GM23338 (cell line): ENCODE measurements at regions not wholly inside any gene's neighbourhood (a gene's known extent, or its start where the extent isn't known, plus 50 kb on each side); places are given as distances from the start of the nearest gene placed in this dataset.

Experiments used
- ATAC-seq: fragments of 200-7000 bp; cut with Tn5 transposase; 3 replicates; pipeline ENCODE4 v1.9.1; 2020
- DNase-seq: peaks from one replicate; pipeline ENCODE4 v3.0.0-alpha.2; 2015; ENCODE audit warnings: low spot score
- H2AFZ ChIP-seq: fragments of 200-600 bp; sonication (generic); 2 replicates; pipeline ENCODE4 v1.8.0; 2016; ENCODE audit warnings: antibody characterized with exemption, mild to moderate bottlenecking, moderate library complexity
- H3F3A ChIP-seq: fragments of 200-600 bp; sonication (generic); replicated peaks from 2 replicates; pipeline ENCODE4 v1.8.0; 2017; ENCODE audit warnings: antibody characterized with exemption, mixed run types, low read depth
- H3K27ac ChIP-seq: fragments of 200-600 bp; sonication (generic); 2 replicates; pipeline ENCODE4 v1.6.1; 2016; ENCODE audit warnings: low read depth
- H3K27me3 ChIP-seq: fragments of 200-600 bp; sonication (generic); 2 replicates; pipeline ENCODE4 v1.8.0; 2016; ENCODE audit warnings: mild to moderate bottlenecking, mixed run types, moderate library complexity; ENCODE audit not compliant: insufficient read depth
- H3K36me3 ChIP-seq: fragments of 200-600 bp; sonication (generic); 2 replicates; pipeline ENCODE4 v1.8.0; 2016; ENCODE audit warnings: mild to moderate bottlenecking; ENCODE audit not compliant: insufficient read depth
- H3K4me1 ChIP-seq: fragments of 200-600 bp; sonication (generic); 2 replicates; pipeline ENCODE4 v1.8.0; 2016; ENCODE audit warnings: mild to moderate bottlenecking, moderate library complexity; ENCODE audit not compliant: insufficient read depth
- H3K4me2 ChIP-seq: fragments of 200-600 bp; sonication (generic); 2 replicates; pipeline ENCODE4 v1.7.1; 2017; ENCODE audit warnings: mixed run types
- H3K4me3 ChIP-seq: fragments of 200-600 bp; sonication (generic); 2 replicates; pipeline ENCODE4 v1.6.1; 2016; ENCODE audit warnings: mixed run types
- H3K79me2 ChIP-seq: fragments of 200-600 bp; sonication (generic); replicated peaks from 2 replicates; pipeline ENCODE4 v1.8.0; 2017; ENCODE audit warnings: mild to moderate bottlenecking; ENCODE audit not compliant: insufficient read depth
- H3K9me2 ChIP-seq: fragments of 200-600 bp; sonication (generic); 2 replicates; pipeline ENCODE4 v1.8.0; 2017; ENCODE audit not compliant: insufficient read depth
- H4K20me1 ChIP-seq: fragments of 200-600 bp; sonication (generic); replicated peaks from 2 replicates; pipeline ENCODE4 v1.8.0; 2017; ENCODE audit warnings: mild to moderate bottlenecking; ENCODE audit not compliant: insufficient read depth
- H3K27ac Mint-ChIP-seq: 2 replicates; pipeline ENCODE4 v1.8.0; 2020; ENCODE audit warnings: inconsistent platforms, mild to moderate bottlenecking, moderate library complexity, mixed read lengths
- H3K27me3 Mint-ChIP-seq: 3 replicates; pipeline ENCODE4 v1.8.0; 2022; ENCODE audit warnings: low read depth, mild to moderate bottlenecking, moderate library complexity, mixed read lengths, inconsistent platforms; ENCODE audit not compliant: insufficient read depth, poor library complexity
- H3K36me3 Mint-ChIP-seq: 3 replicates; pipeline ENCODE4 v1.8.0; 2021; ENCODE audit warnings: low read depth, mild to moderate bottlenecking, inconsistent platforms, moderate library complexity, mixed read lengths
- H3K4me1 Mint-ChIP-seq: 3 replicates; pipeline ENCODE4 v1.8.0; 2020; ENCODE audit warnings: mild to moderate bottlenecking, inconsistent platforms, mixed read lengths
- H3K4me3 Mint-ChIP-seq: 3 replicates; pipeline ENCODE4 v1.8.0; 2021; ENCODE audit warnings: moderate library complexity, mild to moderate bottlenecking, inconsistent platforms, mixed read lengths
- H3K9me3 Mint-ChIP-seq: 3 replicates; pipeline ENCODE4 v1.8.0; 2020; ENCODE audit warnings: moderate library complexity, mild to moderate bottlenecking, inconsistent platforms, mixed read lengths
- CREB1 ChIP-seq: fragments of 250-450 bp; sonication (Bioruptor Pico); IDR thresholded peaks from 2 replicates; pipeline ENCODE4 v1.5.0; 2020; ENCODE audit warnings: low read depth, mild to moderate bottlenecking, moderate library complexity
- CTCF ChIP-seq, 2 experiments: fragments of 200-600 bp in 1 of 2; sonication (generic) in 1 of 2; conservative IDR thresholded peaks; 2 replicates each; pipeline versions ENCODE4 v1.5.1 to v1.6.1; 2016 to 2017; ENCODE audit warnings: antibody characterized with exemption in 2 of 2, low read depth in 2 of 2, mild to moderate bottlenecking in 2 of 2, moderate library complexity in 1 of 2
- ETS1 ChIP-seq: IDR thresholded peaks from 2 replicates; pipeline ENCODE4 v1.6.1; 2016; ENCODE audit warnings: antibody characterized with exemption
- EZH2 ChIP-seq: fragments of 200-600 bp; sonication (generic); IDR thresholded peaks from one replicate; pipeline ENCODE4 v1.8.0; 2017; ENCODE audit warnings: antibody characterized with exemption, mild to moderate bottlenecking, low read depth; ENCODE audit not compliant: unreplicated experiment
- EZH2phosphoT487 ChIP-seq: fragments of 200-600 bp; sonication (generic); IDR thresholded peaks from one replicate; pipeline ENCODE4 v1.8.1; 2018; ENCODE audit warnings: antibody characterized with exemption; ENCODE audit not compliant: unreplicated experiment
- JUNB ChIP-seq: IDR thresholded peaks from one replicate; pipeline ENCODE4 v1.6.1; 2016; ENCODE audit warnings: antibody characterized with exemption; ENCODE audit not compliant: unreplicated experiment
- NANOG ChIP-seq: IDR thresholded peaks from 2 replicates; pipeline ENCODE4 v1.6.1; 2016; ENCODE audit warnings: antibody characterized with exemption, borderline replicate concordance
- POLR2AphosphoS5 ChIP-seq: IDR thresholded peaks from 2 replicates; pipeline ENCODE4 v1.6.1; 2016; ENCODE audit warnings: antibody characterized with exemption, low read depth
- REST ChIP-seq: IDR thresholded peaks from one replicate; pipeline ENCODE4 v1.6.1; 2018; ENCODE audit warnings: antibody characterized with exemption; ENCODE audit not compliant: unreplicated experiment
- STAT1 ChIP-seq: IDR thresholded peaks from one replicate; pipeline ENCODE4 v1.6.1; 2016; ENCODE audit warnings: antibody characterized with exemption; ENCODE audit not compliant: unreplicated experiment
- ZNF114 ChIP-seq: fragments of 250-450 bp; sonication (Bioruptor Pico); IDR thresholded peaks from 2 replicates; pipeline ENCODE4 v1.5.0; 2020; ENCODE audit warnings: mild to moderate bottlenecking, moderate library complexity
- ZNF331 ChIP-seq: fragments of 250-450 bp; sonication (Bioruptor Pico); IDR thresholded peaks from 2 replicates; pipeline ENCODE4 v1.5.0; 2020; ENCODE audit warnings: low read depth, mild to moderate bottlenecking, moderate library complexity
- TF ChIP-seq, protein P1 (sequence below): fragments of 250-450 bp; sonication (Bioruptor Pico); IDR thresholded peaks from 2 replicates; pipeline ENCODE4 v1.5.0; 2020; ENCODE audit warnings: mild to moderate bottlenecking, moderate library complexity

DNA sequence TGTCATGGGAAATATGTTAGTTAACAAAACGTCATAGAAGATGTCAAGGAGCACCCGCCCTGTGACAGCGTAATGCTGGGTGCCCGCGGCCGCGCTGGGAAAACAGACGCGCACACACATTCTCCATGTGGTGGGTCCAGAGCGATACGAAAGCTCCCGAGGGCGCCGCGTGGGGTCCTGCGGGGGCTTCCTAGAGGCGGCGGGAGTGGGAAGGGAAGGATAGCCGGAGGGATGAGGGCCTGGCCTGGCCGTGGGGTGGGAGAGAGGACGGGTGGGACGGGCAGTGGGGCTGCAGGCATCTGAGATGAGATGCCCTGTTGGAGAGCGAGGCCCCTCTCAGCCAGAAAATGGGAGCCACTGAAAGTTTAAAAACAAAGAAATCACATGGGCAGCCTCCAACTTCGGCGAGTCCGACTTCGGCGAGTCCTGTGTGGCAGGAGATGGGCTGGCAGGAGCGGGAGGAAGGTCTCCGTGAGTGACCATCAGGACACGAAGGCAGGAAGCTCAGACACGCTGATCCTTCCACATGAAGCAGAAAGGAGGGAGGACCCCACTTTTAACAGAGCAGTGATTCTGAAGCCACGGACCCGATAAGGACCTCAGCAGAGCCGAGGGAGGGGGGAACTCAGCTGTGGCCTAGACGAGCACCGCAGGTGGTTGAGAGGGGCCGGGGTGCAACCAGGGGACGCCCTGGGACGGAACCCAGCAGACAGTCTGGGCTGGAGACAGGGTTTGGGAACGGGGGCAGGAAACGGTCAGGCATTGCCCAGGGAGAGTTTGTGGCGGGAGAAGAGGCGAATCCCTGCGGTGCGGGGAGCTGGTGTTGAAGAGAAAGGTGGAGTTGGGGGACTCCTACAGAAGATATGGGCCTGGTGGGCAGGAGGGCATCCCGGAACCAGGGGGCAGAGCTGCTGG, 114.1 kb upstream of the FRMD1 start:
- H3K4me3 Mint-ChIP-seq, result no peak overlapping the region
- peaks cover 22% of the 10 kb centered on the region for H3K27me3 Mint-ChIP-seq
- Histone ChIP-seq H3K4me3 (no peak overlapping the region), H3K36me3 (no peaks in the 10 kb centered on the region), H2AFZ (no peak overlapping the region; the same call in 1 of the 2 replicates), H3K9me2 (no peaks in the 10 kb centered on the region), H3F3A (no peaks in the 10 kb centered on the region), H3K27ac (no peak overlapping the region), H3K4me1 (no peaks in the 10 kb centered on the region), H3K27me3 (no peaks in the 10 kb centered on the region), H4K20me1 (no peaks in the 10 kb centered on the region), H3K79me2 (no peaks in the 10 kb centered on the region), H3K4me2 (no peak overlapping the region)
- no peaks in the 10 kb centered on the region; the same call in 2 of the 3 replicates for H3K9me3 Mint-ChIP-seq
- no peak overlapping the region for H3K27ac Mint-ChIP-seq
- no peaks in the 10 kb centered on the region for H3K36me3 Mint-ChIP-seq
- no peak for DNase-seq
- no peak for TF ChIP-seq ZNF114 (CRISPR knock-in tag)
- no peak for TF ChIP-seq POLR2AphosphoS5
- no peak for TF ChIP-seq JUNB
- no peak for TF ChIP-seq NANOG
- TF ChIP-seq ETS1, result no peak
- no peak for TF ChIP-seq CTCF (conservative IDR thresholded peaks at IDR 0.05; ENCODE audit: low read depth in 2 of 2)
- no peak for TF ChIP-seq CREB1 (CRISPR knock-in tag)
- TF ChIP-seq, protein P1, sequence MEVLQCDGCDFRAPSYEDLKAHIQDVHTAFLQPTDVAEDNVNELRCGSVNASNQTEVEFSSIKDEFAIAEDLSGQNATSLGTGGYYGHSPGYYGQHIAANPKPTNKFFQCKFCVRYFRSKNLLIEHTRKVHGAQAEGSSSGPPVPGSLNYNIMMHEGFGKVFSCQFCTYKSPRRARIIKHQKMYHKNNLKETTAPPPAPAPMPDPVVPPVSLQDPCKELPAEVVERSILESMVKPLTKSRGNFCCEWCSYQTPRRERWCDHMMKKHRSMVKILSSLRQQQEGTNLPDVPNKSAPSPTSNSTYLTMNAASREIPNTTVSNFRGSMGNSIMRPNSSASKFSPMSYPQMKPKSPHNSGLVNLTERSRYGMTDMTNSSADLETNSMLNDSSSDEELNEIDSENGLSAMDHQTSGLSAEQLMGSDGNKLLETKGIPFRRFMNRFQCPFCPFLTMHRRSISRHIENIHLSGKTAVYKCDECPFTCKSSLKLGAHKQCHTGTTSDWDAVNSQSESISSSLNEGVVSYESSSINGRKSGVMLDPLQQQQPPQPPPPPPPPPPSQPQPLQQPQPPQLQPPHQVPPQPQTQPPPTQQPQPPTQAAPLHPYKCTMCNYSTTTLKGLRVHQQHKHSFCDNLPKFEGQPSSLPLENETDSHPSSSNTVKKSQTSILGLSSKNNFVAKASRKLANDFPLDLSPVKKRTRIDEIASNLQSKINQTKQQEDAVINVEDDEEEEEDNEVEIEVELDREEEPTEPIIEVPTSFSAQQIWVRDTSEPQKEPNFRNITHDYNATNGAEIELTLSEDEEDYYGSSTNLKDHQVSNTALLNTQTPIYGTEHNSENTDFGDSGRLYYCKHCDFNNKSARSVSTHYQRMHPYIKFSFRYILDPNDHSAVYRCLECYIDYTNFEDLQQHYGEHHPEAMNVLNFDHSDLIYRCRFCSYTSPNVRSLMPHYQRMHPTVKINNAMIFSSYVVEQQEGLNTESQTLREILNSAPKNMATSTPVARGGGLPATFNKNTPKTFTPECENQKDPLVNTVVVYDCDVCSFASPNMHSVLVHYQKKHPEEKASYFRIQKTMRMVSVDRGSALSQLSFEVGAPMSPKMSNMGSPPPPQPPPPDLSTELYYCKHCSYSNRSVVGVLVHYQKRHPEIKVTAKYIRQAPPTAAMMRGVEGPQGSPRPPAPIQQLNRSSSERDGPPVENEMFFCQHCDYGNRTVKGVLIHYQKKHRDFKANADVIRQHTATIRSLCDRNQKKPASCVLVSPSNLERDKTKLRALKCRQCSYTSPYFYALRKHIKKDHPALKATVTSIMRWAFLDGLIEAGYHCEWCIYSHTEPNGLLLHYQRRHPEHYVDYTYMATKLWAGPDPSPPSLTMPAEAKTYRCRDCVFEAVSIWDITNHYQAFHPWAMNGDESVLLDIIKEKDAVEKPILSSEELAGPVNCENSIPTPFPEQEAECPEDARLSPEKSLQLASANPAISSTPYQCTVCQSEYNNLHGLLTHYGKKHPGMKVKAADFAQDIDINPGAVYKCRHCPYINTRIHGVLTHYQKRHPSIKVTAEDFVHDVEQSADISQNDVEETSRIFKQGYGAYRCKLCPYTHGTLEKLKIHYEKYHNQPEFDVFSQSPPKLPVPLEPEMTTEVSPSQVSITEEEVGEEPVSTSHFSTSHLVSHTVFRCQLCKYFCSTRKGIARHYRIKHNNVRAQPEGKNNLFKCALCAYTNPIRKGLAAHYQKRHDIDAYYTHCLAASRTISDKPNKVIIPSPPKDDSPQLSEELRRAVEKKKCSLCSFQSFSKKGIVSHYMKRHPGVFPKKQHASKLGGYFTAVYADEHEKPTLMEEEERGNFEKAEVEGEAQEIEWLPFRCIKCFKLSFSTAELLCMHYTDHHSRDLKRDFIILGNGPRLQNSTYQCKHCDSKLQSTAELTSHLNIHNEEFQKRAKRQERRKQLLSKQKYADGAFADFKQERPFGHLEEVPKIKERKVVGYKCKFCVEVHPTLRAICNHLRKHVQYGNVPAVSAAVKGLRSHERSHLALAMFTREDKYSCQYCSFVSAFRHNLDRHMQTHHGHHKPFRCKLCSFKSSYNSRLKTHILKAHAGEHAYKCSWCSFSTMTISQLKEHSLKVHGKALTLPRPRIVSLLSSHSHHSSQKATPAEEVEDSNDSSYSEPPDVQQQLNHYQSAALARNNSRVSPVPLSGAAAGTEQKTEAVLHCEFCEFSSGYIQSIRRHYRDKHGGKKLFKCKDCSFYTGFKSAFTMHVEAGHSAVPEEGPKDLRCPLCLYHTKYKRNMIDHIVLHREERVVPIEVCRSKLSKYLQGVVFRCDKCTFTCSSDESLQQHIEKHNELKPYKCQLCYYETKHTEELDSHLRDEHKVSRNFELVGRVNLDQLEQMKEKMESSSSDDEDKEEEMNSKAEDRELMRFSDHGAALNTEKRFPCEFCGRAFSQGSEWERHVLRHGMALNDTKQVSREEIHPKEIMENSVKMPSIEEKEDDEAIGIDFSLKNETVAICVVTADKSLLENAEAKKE (CRISPR knock-in tag), result no peak
- no peak for TF ChIP-seq EZH2
- TF ChIP-seq STAT1, result no peak
- no peak for TF ChIP-seq ZNF331
- no peak for TF ChIP-seq REST
- no peak for TF ChIP-seq EZH2phosphoT487
- peaks cover 12% of the 10 kb centered on the region for H3K4me1 Mint-ChIP-seq
- no peak for ATAC-seq
